HEK293 (cell line): ENCODE measurements at regions not wholly inside any gene's neighbourhood (a gene's known extent, or its start where the extent isn't known, plus 50 kb on each side); places are given as distances from the start of the nearest gene placed in this dataset.

Source experiments
- CTCF ChIP-seq: fragments of 450-650 bp; formaldehyde crosslinking; IDR thresholded peaks from 2 replicates; pipeline ENCODE4 v1.5.1; 2016; ENCODE audit warnings: missing biosample characterization, missing genetic modification characterization
- REST ChIP-seq: fragments of 450-650 bp; formaldehyde crosslinking; IDR thresholded peaks from 2 replicates; pipeline ENCODE4 v1.5.1; 2016; ENCODE audit warnings: missing biosample characterization, missing genetic modification characterization
- ZBTB21 ChIP-seq: fragments of 450-650 bp; formaldehyde crosslinking; IDR thresholded peaks from 2 replicates; pipeline ENCODE4 v1.5.1; 2017; ENCODE audit warnings: missing biosample characterization, missing genetic modification characterization
- ZBTB7A ChIP-seq: fragments of 450-650 bp; formaldehyde crosslinking; IDR thresholded peaks from 2 replicates; pipeline ENCODE4 v1.5.1; 2016; ENCODE audit warnings: low read depth, missing biosample characterization, missing genetic modification characterization
- ZNF214 ChIP-seq: fragments of 450-650 bp; formaldehyde crosslinking; IDR thresholded peaks from 2 replicates; pipeline ENCODE4 v1.5.1; 2017; ENCODE audit warnings: missing biosample characterization, mild to moderate bottlenecking, missing genetic modification characterization, borderline replicate concordance
- ZNF221 ChIP-seq: fragments of 450-650 bp; formaldehyde crosslinking; IDR thresholded peaks from 2 replicates; pipeline ENCODE4 v1.5.1; 2017; ENCODE audit warnings: missing biosample characterization, missing genetic modification characterization, borderline replicate concordance
- ZNF416 ChIP-seq: fragments of 450-650 bp; formaldehyde crosslinking; IDR thresholded peaks from 2 replicates; pipeline ENCODE4 v1.5.1; 2016; ENCODE audit warnings: missing biosample characterization, missing genetic modification characterization
- ZNF501 ChIP-seq: fragments of 450-650 bp; formaldehyde crosslinking; IDR thresholded peaks from 2 replicates; pipeline ENCODE4 v1.5.1; 2016; ENCODE audit warnings: missing biosample characterization, missing genetic modification characterization

GRCh38 chr14:76277586-76278130, 98.3 kb upstream of the ESRRB start:
- TF ChIP-seq ZBTB21 (tag by site-specific recombination) (no peak), CTCF (no peak), ZNF214 (tag by site-specific recombination) (no peak), REST (tag by site-specific recombination) (no peak), ZNF501 (tag by site-specific recombination) (no peak), ZNF221 (tag by site-specific recombination) (no peak), ZNF416 (tag by site-specific recombination) (no peak), ZBTB7A (tag by site-specific recombination) (no peak)
